ENCODE measurements at regions not wholly inside any gene's neighbourhood (a gene's known extent, or its start where the extent isn't known, plus 50 kb on each side); places are given as distances from the start of the nearest gene placed in this dataset.
"Not testable (repeated sequence)": the region's sequence is repeated elsewhere in the genome, so short reads cannot be mapped to it uniquely, and the experiment has no call there.

- DNase-seq: no peak
These were observed 838.1 kb upstream of the SEMA6D start for GRCh38 chr15:46879032-46879770.

GRCh38 chr15:46880791-46881190, 836.5 kb upstream of the SEMA6D start:
- DNase-seq: no peak

- DNase-seq: no peak
These were observed 824.6 kb upstream of the SEMA6D start for GRCh38 chr15:46892621-46893160.

GRCh38 chr15:46894644-46895043, 822.7 kb upstream of the SEMA6D start:
- DNase-seq: no peak

- DNase-seq: no peak
These were observed 820.0 kb upstream of the SEMA6D start for GRCh38 chr15:46897266-46897665.

- no peak for DNase-seq
These were observed 816.3 kb upstream of the SEMA6D start for GRCh38 chr15:46901001-46901400.

- DNase-seq: no peak
These were observed 799.5 kb upstream of the SEMA6D start for GRCh38 chr15:46917721-46918252.

- no peak for DNase-seq
These were observed 798.7 kb upstream of the SEMA6D start for GRCh38 chr15:46918462-46919140.

- DNase-seq: no peak
These were observed 795.4 kb upstream of the SEMA6D start for GRCh38 chr15:46921891-46922290.

- DNase-seq: no peak
These were observed 786.9 kb upstream of the SEMA6D start for GRCh38 chr15:46930426-46930825.

- DNase-seq: no peak
These were observed 784.0 kb upstream of the SEMA6D start for GRCh38 chr15:46933332-46933731.

GRCh38 chr15:46934851-46935250, 782.5 kb upstream of the SEMA6D start:
- no peak for DNase-seq

- no peak for DNase-seq
These were observed 779.1 kb upstream of the SEMA6D start for GRCh38 chr15:46938169-46938568.

GRCh38 chr15:46941241-46941640, 776.1 kb upstream of the SEMA6D start:
- no peak for DNase-seq

- no peak for DNase-seq
These were observed 770.4 kb upstream of the SEMA6D start for GRCh38 chr15:46946953-46947352.

GRCh38 chr15:46955576-46955975, 761.7 kb upstream of the SEMA6D start:
- DNase-seq: no peak

GRCh38 chr15:46956456-46956855, 760.8 kb upstream of the SEMA6D start:
- DNase-seq: peak; percentile 57

GRCh38 chr15:46956881-46957280, 760.4 kb upstream of the SEMA6D start:
- peak; percentile 9 for DNase-seq

- no peak for DNase-seq
These were observed 756.7 kb upstream of the SEMA6D start for GRCh38 chr15:46960581-46960980.

- no peak for DNase-seq
These were observed 755.5 kb upstream of the SEMA6D start for GRCh38 chr15:46961795-46962194.

GRCh38 chr15:46988055-46988454, 729.2 kb upstream of the SEMA6D start:
- DNase-seq: not testable (repeated sequence)

- no peak for DNase-seq
These were observed 720.9 kb upstream of the SEMA6D start for GRCh38 chr15:46996359-46996758.

- DNase-seq: no peak
These were observed 719.8 kb upstream of the SEMA6D start for GRCh38 chr15:46997501-46997900.

GRCh38 chr15:47003568-47003967, 713.7 kb upstream of the SEMA6D start:
- DNase-seq: no peak
